Ramos (cell line): ENCODE measurements at regions not wholly inside any gene's neighbourhood (a gene's known extent, or its start where the extent isn't known, plus 50 kb on each side); places are given as distances from the start of the nearest gene placed in this dataset.

Experiments used
- in situ Hi-C: fragments of 300-500 bp; cut with MboI; formaldehyde crosslinking; loops from one replicate; pipeline ENCODE4 v1.14.3; 2022; ENCODE audit warnings: low sequenced_read_pairs; ENCODE audit not compliant: unreplicated experiment

GRCh38 chr10:3421537-3422257 is 249.1 kb upstream of the PITRM1 start:
- in situ Hi-C loops, result no loop called here

- in situ Hi-C loops, result no loop called here
These were observed 248.2 kb upstream of the PITRM1 start for GRCh38 chr10:3420527-3421469.

GRCh38 chr10:3419719-3420495 is 247.3 kb upstream of the PITRM1 start:
- in situ Hi-C loops, result no loop called here

- in situ Hi-C loops, result no loop called here
These were observed 246.3 kb upstream of the PITRM1 start for GRCh38 chr10:3418926-3419325.

- in situ Hi-C loops, result no loop called here
These were observed 245.6 kb upstream of the PITRM1 start for GRCh38 chr10:3418041-3418754.

GRCh38 chr10:3417096-3417495 is 244.5 kb upstream of the PITRM1 start:
- in situ Hi-C loops, result no loop called here

- in situ Hi-C loops, result no loop called here
These were observed 243.5 kb upstream of the PITRM1 start for GRCh38 chr10:3415878-3416605.

- in situ Hi-C loops, result no loop called here
These were observed 242.6 kb upstream of the PITRM1 start for GRCh38 chr10:3415038-3415736.

GRCh38 chr10:3414667-3415023 is 242.1 kb upstream of the PITRM1 start:
- in situ Hi-C loops, result no loop called here

- in situ Hi-C loops, result no loop called here
These were observed 241.5 kb upstream of the PITRM1 start for GRCh38 chr10:3413937-3414666.

GRCh38 chr10:3412646-3413045 is 240.1 kb upstream of the PITRM1 start:
- in situ Hi-C loops, result no loop called here

- in situ Hi-C loops, result no loop called here
These were observed 239.5 kb upstream of the PITRM1 start for GRCh38 chr10:3412071-3412582.

GRCh38 chr10:3411044-3411443 is 238.5 kb upstream of the PITRM1 start:
- in situ Hi-C loops, result no loop called here

- in situ Hi-C loops, result no loop called here
These were observed 237.3 kb upstream of the PITRM1 start for GRCh38 chr10:3409928-3410327.

GRCh38 chr10:3408603-3409365 is 236.2 kb upstream of the PITRM1 start:
- in situ Hi-C loops, result no loop called here

GRCh38 chr10:3407208-3407607 is 234.6 kb upstream of the PITRM1 start:
- in situ Hi-C loops, result no loop called here

- in situ Hi-C loops, result no loop called here
These were observed 234.0 kb upstream of the PITRM1 start for GRCh38 chr10:3406556-3406955.
